K562 (cell line): ENCODE measurements at regions not wholly inside any gene's neighbourhood (a gene's known extent, or its start where the extent isn't known, plus 50 kb on each side); places are given as distances from the start of the nearest gene placed in this dataset.

Experiments used
- BACH1 ChIP-seq: fragments of 200-800 bp; sonication (Bioruptor generic); IDR thresholded peaks from 2 replicates; pipeline ENCODE4 v1.6.1; 2016; ENCODE audit warnings: missing genetic modification characterization, missing compliant biosample characterization
- C11orf30 ChIP-seq: fragments of 450-650 bp; IDR thresholded peaks from 2 replicates; pipeline ENCODE4 v1.6.1; 2016; ENCODE audit warnings: low read depth, mild to moderate bottlenecking
- DPF2 ChIP-seq: fragments of 450-650 bp; IDR thresholded peaks from 2 replicates; pipeline ENCODE4 v1.6.1; 2016
- HDAC8 ChIP-seq: fragments of 450-650 bp; IDR thresholded peaks from 2 replicates; pipeline ENCODE4 v1.6.1; 2016; ENCODE audit warnings: mild to moderate bottlenecking, missing genetic modification characterization, moderate library complexity, missing compliant biosample characterization
- HDGF ChIP-seq: fragments of 450-650 bp; IDR thresholded peaks from 2 replicates; pipeline ENCODE4 v1.6.1; 2016
- JUNB ChIP-seq: fragments of 450-650 bp; formaldehyde crosslinking; conservative IDR thresholded peaks from 2 replicates; pipeline ENCODE4 v1.4.0; 2020; ENCODE audit warnings: mild to moderate bottlenecking
- MAZ ChIP-seq, 2 experiments: fragments of 450-650 bp in 1 of 2; sonication (generic) in 1 of 2; formaldehyde crosslinking; IDR thresholded peaks in 1 of 2; conservative IDR thresholded peaks in 1 of 2; 2 replicates each; pipeline versions ENCODE4 v1.4.0 to v1.5.0; 2020; ENCODE audit warnings: mild to moderate bottlenecking in 1 of 2, missing genetic modification reagents in 1 of 2
- MXI1 ChIP-seq: IDR thresholded peaks from 2 replicates; pipeline ENCODE4 v1.6.1; 2011; ENCODE audit warnings: low read depth, mild to moderate bottlenecking, improper control_type of control experiment, low read length
- NFE2L1 ChIP-seq: fragments of 450-650 bp; IDR thresholded peaks from 2 replicates; pipeline ENCODE4 v1.6.1; 2016; ENCODE audit warnings: missing genetic modification characterization, low read depth, mild to moderate bottlenecking, missing compliant biosample characterization, moderate library complexity, borderline replicate concordance
- RHOXF2B ChIP-seq: fragments of 250-450 bp; sonication (Bioruptor Pico); conservative IDR thresholded peaks from 2 replicates; pipeline ENCODE4 v1.5.1; 2021
- SMARCE1 ChIP-seq: fragments of 450-650 bp; IDR thresholded peaks from 2 replicates; pipeline ENCODE4 v1.7.1; 2016; ENCODE audit warnings: mild to moderate bottlenecking
- SOX6 ChIP-seq: fragments of 450-650 bp; IDR thresholded peaks from 2 replicates; pipeline ENCODE4 v1.6.1; 2014; ENCODE audit warnings: mild to moderate bottlenecking
- XRCC5 ChIP-seq: fragments of 200-400 bp; formaldehyde crosslinking; IDR thresholded peaks from 2 replicates; pipeline ENCODE4 v1.6.1; 2017; ENCODE audit warnings: low read depth, mild to moderate bottlenecking, low read length
- ZNF3 ChIP-seq: fragments of 250-450 bp; sonication (Bioruptor Pico); IDR thresholded peaks from 2 replicates; pipeline ENCODE4 v1.5.0; 2021; ENCODE audit warnings: mild to moderate bottlenecking, moderate library complexity
- ZNF316 ChIP-seq: fragments of 450-650 bp; IDR thresholded peaks from 2 replicates; pipeline ENCODE4 v1.6.1; 2016
- ZNF436 ChIP-seq: fragments of 250-450, 450-650 bp; sonication (Bioruptor Pico); formaldehyde crosslinking; IDR thresholded peaks from 2 replicates; pipeline ENCODE4 v1.7.0; 2020; ENCODE audit warnings: mild to moderate bottlenecking
- TF ChIP-seq, protein P1 (sequence below): fragments of 250-450 bp; sonication (Bioruptor Pico); IDR thresholded peaks from 2 replicates; pipeline ENCODE4 v1.5.0; 2021; ENCODE audit warnings: mild to moderate bottlenecking, borderline replicate concordance
- TF ChIP-seq, protein P2 (sequence below): fragments of 200-400 bp; formaldehyde crosslinking; IDR thresholded peaks from 2 replicates; pipeline ENCODE4 v1.6.1; 2017; ENCODE audit warnings: mild to moderate bottlenecking, low read depth, low read length, moderate library complexity
- TF ChIP-seq, protein P3 (sequence below): fragments of 450-650 bp; IDR thresholded peaks from 2 replicates; pipeline ENCODE4 v1.6.1; 2017; ENCODE audit warnings: antibody characterized with exemption
- TF ChIP-seq, protein P4 (sequence below): sonication (generic); formaldehyde crosslinking; IDR thresholded peaks from 2 replicates; pipeline ENCODE4 v1.8.0; 2022; ENCODE audit warnings: mild to moderate bottlenecking, missing genetic modification reagents

DNA sequence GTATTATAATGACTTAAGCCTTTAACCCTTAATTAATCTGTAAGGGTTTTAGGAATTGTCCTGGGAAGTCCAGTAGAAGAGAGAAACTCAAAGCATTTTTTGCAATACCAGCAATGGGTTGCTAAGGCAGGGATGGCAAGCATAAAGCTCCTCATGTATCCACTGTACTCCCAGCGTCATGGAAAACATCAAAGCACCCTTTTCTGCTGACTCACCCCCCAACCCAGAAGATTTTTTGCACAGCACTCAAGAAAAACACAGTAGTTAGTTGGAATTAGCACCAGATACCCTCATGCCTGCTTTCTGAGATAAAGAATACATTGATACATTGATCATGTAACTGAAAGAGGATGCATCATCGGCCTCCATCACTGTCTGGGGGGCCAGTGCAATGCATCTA is 199.1 kb upstream of the CNOT2 start (continued):
- TF ChIP-seq BACH1 (tag) (peak; percentile 58; the same call in 1 of the 2 replicates), DPF2 (peak; percentile 35; the same call in 1 of the 2 replicates), XRCC5 (no peak), NFE2L1 (tag) (peak; percentile 90), HDAC8 (tag) (no peak), ZNF3 (CRISPR knock-in tag) (no peak), ZNF436 (CRISPR knock-in tag) (no peak), SMARCE1 (no peak), ZNF316 (peak; percentile 97), SOX6 (no peak), C11orf30 (peak; percentile 92), HDGF (no peak), MXI1 (no peak), RHOXF2B (CRISPR knock-in tag) (no peak), JUNB (CRISPR knock-in tag) (no peak), MAZ (CRISPR knock-in tag; conservative IDR thresholded peaks at IDR 0.05 in 1 of 2, IDR thresholded peaks at IDR 0.05 in 1 of 2) (no peak)
- TF ChIP-seq, protein P1, sequence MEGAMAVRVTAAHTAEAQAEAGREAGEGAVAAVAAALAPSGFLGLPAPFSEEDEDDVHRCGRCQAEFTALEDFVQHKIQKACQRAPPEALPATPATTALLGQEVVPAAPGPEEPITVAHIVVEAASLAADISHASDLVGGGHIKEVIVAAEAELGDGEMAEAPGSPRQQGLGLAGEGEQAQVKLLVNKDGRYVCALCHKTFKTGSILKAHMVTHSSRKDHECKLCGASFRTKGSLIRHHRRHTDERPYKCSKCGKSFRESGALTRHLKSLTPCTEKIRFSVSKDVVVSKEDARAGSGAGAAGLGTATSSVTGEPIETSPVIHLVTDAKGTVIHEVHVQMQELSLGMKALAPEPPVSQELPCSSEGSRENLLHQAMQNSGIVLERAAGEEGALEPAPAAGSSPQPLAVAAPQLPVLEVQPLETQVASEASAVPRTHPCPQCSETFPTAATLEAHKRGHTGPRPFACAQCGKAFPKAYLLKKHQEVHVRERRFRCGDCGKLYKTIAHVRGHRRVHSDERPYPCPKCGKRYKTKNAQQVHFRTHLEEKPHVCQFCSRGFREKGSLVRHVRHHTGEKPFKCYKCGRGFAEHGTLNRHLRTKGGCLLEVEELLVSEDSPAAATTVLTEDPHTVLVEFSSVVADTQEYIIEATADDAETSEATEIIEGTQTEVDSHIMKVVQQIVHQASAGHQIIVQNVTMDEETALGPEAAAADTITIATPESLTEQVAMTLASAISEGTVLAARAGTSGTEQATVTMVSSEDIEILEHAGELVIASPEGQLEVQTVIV (CRISPR knock-in tag): no peak
- TF ChIP-seq, protein P2, sequence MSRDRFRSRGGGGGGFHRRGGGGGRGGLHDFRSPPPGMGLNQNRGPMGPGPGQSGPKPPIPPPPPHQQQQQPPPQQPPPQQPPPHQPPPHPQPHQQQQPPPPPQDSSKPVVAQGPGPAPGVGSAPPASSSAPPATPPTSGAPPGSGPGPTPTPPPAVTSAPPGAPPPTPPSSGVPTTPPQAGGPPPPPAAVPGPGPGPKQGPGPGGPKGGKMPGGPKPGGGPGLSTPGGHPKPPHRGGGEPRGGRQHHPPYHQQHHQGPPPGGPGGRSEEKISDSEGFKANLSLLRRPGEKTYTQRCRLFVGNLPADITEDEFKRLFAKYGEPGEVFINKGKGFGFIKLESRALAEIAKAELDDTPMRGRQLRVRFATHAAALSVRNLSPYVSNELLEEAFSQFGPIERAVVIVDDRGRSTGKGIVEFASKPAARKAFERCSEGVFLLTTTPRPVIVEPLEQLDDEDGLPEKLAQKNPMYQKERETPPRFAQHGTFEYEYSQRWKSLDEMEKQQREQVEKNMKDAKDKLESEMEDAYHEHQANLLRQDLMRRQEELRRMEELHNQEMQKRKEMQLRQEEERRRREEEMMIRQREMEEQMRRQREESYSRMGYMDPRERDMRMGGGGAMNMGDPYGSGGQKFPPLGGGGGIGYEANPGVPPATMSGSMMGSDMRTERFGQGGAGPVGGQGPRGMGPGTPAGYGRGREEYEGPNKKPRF: no peak
- TF ChIP-seq, protein P3, sequence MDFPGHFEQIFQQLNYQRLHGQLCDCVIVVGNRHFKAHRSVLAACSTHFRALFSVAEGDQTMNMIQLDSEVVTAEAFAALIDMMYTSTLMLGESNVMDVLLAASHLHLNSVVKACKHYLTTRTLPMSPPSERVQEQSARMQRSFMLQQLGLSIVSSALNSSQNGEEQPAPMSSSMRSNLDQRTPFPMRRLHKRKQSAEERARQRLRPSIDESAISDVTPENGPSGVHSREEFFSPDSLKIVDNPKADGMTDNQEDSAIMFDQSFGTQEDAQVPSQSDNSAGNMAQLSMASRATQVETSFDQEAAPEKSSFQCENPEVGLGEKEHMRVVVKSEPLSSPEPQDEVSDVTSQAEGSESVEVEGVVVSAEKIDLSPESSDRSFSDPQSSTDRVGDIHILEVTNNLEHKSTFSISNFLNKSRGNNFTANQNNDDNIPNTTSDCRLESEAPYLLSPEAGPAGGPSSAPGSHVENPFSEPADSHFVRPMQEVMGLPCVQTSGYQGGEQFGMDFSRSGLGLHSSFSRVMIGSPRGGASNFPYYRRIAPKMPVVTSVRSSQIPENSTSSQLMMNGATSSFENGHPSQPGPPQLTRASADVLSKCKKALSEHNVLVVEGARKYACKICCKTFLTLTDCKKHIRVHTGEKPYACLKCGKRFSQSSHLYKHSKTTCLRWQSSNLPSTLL: no peak
- TF ChIP-seq, protein P4, sequence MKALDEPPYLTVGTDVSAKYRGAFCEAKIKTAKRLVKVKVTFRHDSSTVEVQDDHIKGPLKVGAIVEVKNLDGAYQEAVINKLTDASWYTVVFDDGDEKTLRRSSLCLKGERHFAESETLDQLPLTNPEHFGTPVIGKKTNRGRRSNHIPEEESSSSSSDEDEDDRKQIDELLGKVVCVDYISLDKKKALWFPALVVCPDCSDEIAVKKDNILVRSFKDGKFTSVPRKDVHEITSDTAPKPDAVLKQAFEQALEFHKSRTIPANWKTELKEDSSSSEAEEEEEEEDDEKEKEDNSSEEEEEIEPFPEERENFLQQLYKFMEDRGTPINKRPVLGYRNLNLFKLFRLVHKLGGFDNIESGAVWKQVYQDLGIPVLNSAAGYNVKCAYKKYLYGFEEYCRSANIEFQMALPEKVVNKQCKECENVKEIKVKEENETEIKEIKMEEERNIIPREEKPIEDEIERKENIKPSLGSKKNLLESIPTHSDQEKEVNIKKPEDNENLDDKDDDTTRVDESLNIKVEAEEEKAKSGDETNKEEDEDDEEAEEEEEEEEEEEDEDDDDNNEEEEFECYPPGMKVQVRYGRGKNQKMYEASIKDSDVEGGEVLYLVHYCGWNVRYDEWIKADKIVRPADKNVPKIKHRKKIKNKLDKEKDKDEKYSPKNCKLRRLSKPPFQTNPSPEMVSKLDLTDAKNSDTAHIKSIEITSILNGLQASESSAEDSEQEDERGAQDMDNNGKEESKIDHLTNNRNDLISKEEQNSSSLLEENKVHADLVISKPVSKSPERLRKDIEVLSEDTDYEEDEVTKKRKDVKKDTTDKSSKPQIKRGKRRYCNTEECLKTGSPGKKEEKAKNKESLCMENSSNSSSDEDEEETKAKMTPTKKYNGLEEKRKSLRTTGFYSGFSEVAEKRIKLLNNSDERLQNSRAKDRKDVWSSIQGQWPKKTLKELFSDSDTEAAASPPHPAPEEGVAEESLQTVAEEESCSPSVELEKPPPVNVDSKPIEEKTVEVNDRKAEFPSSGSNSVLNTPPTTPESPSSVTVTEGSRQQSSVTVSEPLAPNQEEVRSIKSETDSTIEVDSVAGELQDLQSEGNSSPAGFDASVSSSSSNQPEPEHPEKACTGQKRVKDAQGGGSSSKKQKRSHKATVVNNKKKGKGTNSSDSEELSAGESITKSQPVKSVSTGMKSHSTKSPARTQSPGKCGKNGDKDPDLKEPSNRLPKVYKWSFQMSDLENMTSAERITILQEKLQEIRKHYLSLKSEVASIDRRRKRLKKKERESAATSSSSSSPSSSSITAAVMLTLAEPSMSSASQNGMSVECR (CRISPR knock-in tag): no peak
- TF ChIP-seq, all 486 proteins: peak for 13
